Activated naive CD8-positive, alpha-beta T cell treated with anti-CD3 and anti-CD28 coated beads, Interleukin-2, amount 50 U/mL, for 24 hours (primary cell): ENCODE measurements at regions not wholly inside any gene's neighbourhood (a gene's known extent, or its start where the extent isn't known, plus 50 kb on each side); places are given as distances from the start of the nearest gene placed in this dataset.
"Not testable (repeated sequence)": the region's sequence is repeated elsewhere in the genome, so short reads cannot be mapped to it uniquely, and the experiment has no call there.

ENCODE experiments used
- ATAC-seq: fragments of 150-1000 bp; cut with Tn5 transposase; one replicate; pipeline ENCODE4 v1.10.0; 2021
- DNase-seq: peaks from one replicate; pipeline ENCODE4 v3.0.0; 2021
- H3K27ac Mint-ChIP-seq: one replicate; pipeline ENCODE4 v1.8.0; 2021; ENCODE audit warnings: mild to moderate bottlenecking, mixed read lengths
- H3K27me3 Mint-ChIP-seq: one replicate; pipeline ENCODE4 v1.8.0; 2021; ENCODE audit warnings: mixed read lengths
- H3K36me3 Mint-ChIP-seq: one replicate; pipeline ENCODE4 v1.8.0; 2021; ENCODE audit warnings: low read depth, mixed read lengths
- H3K4me1 Mint-ChIP-seq: one replicate; pipeline ENCODE4 v1.8.0; 2021; ENCODE audit warnings: mixed read lengths
- H3K4me3 Mint-ChIP-seq: one replicate; pipeline ENCODE4 v1.8.0; 2021; ENCODE audit warnings: mild to moderate bottlenecking, moderate library complexity, mixed read lengths
- H3K9me3 Mint-ChIP-seq: one replicate; pipeline ENCODE4 v1.8.0; 2021; ENCODE audit warnings: mixed read lengths

- H3K4me3 Mint-ChIP-seq = no peak overlapping the region
- no peaks in the 10 kb centered on the region for H3K4me1 Mint-ChIP-seq
- H3K27ac Mint-ChIP-seq = no peak overlapping the region
- H3K9me3 Mint-ChIP-seq = no peaks in the 10 kb centered on the region
- DNase-seq (no peak), ATAC-seq (no peak)
- H3K36me3 Mint-ChIP-seq = no peaks in the 10 kb centered on the region
- H3K27me3 Mint-ChIP-seq = no peaks in the 10 kb centered on the region
Observed at GRCh38 chr3:16071206-16071605, 103.3 kb upstream of the GALNT15 start.

- no peak for DNase-seq
- peaks cover 2% of the 10 kb centered on the region for H3K9me3 Mint-ChIP-seq
- H3K4me1 Mint-ChIP-seq = no peaks in the 10 kb centered on the region
- H3K36me3 Mint-ChIP-seq = no peaks in the 10 kb centered on the region
- H3K27me3 Mint-ChIP-seq = no peaks in the 10 kb centered on the region
- ATAC-seq = no peak
- no peak overlapping the region for H3K27ac Mint-ChIP-seq
- H3K4me3 Mint-ChIP-seq = no peak overlapping the region
Observed at GRCh38 chr3:16072420-16073110, 101.9 kb upstream of the GALNT15 start.

DNA sequence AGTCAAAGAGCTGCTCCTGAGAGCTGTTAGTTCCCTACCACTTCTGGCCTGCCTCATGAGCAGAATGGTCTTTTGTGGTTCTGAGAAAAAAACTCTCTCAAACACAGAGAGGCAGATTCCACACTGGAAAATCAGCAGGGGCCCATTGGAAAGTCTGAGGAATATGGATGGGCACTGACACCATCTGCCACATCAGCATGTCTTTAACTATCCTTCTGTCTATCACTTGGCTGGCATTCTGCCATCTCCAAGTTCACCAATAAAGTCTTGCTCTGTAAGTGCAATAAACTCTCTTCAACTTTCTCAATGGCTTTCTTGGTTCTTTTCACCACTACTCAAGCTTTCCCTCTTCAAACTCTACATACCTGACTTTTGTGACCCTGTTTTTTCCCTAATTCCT is 101.3 kb upstream of the GALNT15 start:
- H3K27me3 Mint-ChIP-seq = no peaks in the 10 kb centered on the region
- H3K9me3 Mint-ChIP-seq = peaks cover 4% of the 10 kb centered on the region
- H3K36me3 Mint-ChIP-seq = no peaks in the 10 kb centered on the region
- H3K27ac Mint-ChIP-seq = no peak overlapping the region
- ATAC-seq (no peak), DNase-seq (no peak)
- H3K4me1 Mint-ChIP-seq = no peaks in the 10 kb centered on the region
- no peak overlapping the region for H3K4me3 Mint-ChIP-seq

DNA sequence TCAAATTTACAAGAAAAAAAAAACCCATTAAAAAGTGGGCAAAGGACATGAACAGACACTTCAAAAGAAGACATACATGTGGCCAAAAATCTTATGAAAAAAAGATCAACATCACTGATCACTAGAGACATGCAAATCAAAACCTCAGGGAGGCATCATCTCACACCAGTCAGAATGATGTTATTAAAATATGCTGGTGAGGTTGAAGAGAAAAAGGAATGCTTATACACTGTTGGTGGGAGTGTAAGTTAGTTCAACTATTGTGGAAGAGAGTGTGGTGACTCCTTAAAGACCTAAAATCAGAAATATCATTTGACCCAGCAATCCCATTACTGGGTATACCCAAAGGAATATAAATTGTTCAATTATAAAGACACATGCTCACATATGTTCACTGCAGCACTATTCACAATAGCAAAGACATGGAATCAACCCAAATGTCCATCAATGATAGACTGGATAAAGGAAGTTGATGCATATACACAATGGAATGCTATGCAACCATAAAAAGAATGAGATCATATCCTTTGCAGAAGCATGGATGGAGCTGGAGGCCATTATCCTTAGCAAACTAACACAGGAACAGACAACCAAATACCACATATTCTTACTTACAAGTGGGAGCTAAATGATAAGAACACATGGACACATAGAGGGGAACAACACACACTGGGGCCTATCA is 100.3 kb upstream of the GALNT15 start:
- not testable (repeated sequence) for H3K4me1 Mint-ChIP-seq, H3K4me3 Mint-ChIP-seq, H3K9me3 Mint-ChIP-seq, H3K27me3 Mint-ChIP-seq, DNase-seq, ATAC-seq, H3K27ac Mint-ChIP-seq, H3K36me3 Mint-ChIP-seq

GRCh38 chr3:16075647-16076046 is 98.8 kb upstream of the GALNT15 start:
- H3K4me3 Mint-ChIP-seq = no peak overlapping the region
- peaks cover 7% of the 10 kb centered on the region for H3K9me3 Mint-ChIP-seq
- H3K4me1 Mint-ChIP-seq = no peaks in the 10 kb centered on the region
- H3K27me3 Mint-ChIP-seq = peaks cover 1% of the 10 kb centered on the region
- H3K27ac Mint-ChIP-seq = no peak overlapping the region
- ATAC-seq (no peak), DNase-seq (no peak)
- H3K36me3 Mint-ChIP-seq = no peaks in the 10 kb centered on the region

DNA sequence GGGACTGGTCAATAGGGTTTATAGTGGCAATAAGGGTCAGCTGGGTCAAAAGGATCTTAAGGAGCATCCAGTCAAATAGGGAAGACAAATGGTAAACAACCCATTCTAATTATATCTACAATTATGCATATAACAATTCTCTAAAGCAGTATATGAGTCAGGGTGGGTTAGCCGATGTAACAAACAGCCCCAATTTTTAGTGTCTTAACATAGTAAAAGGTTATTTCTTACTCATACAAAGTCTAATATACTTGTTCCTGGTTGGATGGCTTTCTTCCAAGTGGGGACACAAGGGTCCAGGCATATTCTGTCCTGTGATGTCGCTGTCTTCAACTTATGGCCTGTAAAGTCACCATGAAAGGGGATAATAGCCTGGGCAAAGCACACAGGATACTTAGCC is 97.9 kb upstream of the GALNT15 start:
- Mint-ChIP-seq H3K9me3 (peaks cover 14% of the 10 kb centered on the region), H3K27me3 (peaks cover 2% of the 10 kb centered on the region), H3K4me3 (no peak overlapping the region), H3K4me1 (no peaks in the 10 kb centered on the region), H3K36me3 (no peaks in the 10 kb centered on the region), H3K27ac (no peak overlapping the region)
- DNase-seq (no peak), ATAC-seq (no peak)

GRCh38 chr3:16077146-16077545 is 97.3 kb upstream of the GALNT15 start:
- peaks cover 18% of the 10 kb centered on the region for H3K9me3 Mint-ChIP-seq
- ATAC-seq, H3K4me1 Mint-ChIP-seq, DNase-seq, H3K4me3 Mint-ChIP-seq, H3K27me3 Mint-ChIP-seq, H3K27ac Mint-ChIP-seq, H3K36me3 Mint-ChIP-seq: not testable (repeated sequence)

- H3K27ac Mint-ChIP-seq, H3K4me3 Mint-ChIP-seq, DNase-seq, ATAC-seq, H3K27me3 Mint-ChIP-seq, H3K36me3 Mint-ChIP-seq, H3K4me1 Mint-ChIP-seq: not testable (repeated sequence)
- H3K9me3 Mint-ChIP-seq = peaks cover 23% of the 10 kb centered on the region
Observed at GRCh38 chr3:16077681-16078080, 96.8 kb upstream of the GALNT15 start.

DNA sequence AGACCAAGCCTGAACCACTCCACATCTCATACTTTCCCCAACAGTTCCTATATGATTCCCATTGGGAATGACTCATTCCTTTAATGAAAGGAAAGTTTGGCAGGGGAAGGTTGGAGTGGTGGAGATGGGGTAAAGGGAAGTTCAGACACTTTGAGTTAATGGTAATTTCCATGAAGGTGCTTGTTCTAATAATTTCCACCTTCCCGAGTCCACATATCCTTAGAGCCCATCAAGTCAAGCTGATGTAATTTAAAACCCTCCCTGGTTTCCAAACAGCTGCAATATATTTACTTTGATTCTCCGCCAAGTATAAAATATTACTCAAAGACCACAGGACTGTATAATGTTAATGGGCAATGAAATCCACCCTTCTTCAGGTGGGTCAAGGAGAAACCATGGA is 95.0 kb upstream of the GALNT15 start:
- peaks cover 29% of the 10 kb centered on the region for H3K9me3 Mint-ChIP-seq
- no peak for DNase-seq
- H3K27me3 Mint-ChIP-seq = peaks cover 4% of the 10 kb centered on the region
- no peaks in the 10 kb centered on the region for H3K4me1 Mint-ChIP-seq
- no peak for ATAC-seq
- no peak overlapping the region for H3K27ac Mint-ChIP-seq
- H3K36me3 Mint-ChIP-seq = peaks cover 5% of the 10 kb centered on the region
- no peak overlapping the region for H3K4me3 Mint-ChIP-seq

GRCh38 chr3:16081661-16082060 is 92.8 kb upstream of the GALNT15 start:
- ATAC-seq (no peak), DNase-seq (no peak)
- Mint-ChIP-seq H3K9me3 (peaks cover 29% of the 10 kb centered on the region), H3K36me3 (peaks cover 5% of the 10 kb centered on the region), H3K27me3 (peaks cover 4% of the 10 kb centered on the region), H3K4me3 (no peak overlapping the region), H3K27ac (no peak overlapping the region), H3K4me1 (no peaks in the 10 kb centered on the region)

GRCh38 chr3:16084887-16085286 is 89.6 kb upstream of the GALNT15 start:
- no peak for ATAC-seq

GRCh38 chr3:16085410-16085809 is 89.1 kb upstream of the GALNT15 start:
- no peaks in the 10 kb centered on the region for H3K4me1 Mint-ChIP-seq
- H3K36me3 Mint-ChIP-seq = peaks cover 5% of the 10 kb centered on the region

More at GRCh38 chr3:16084887-16085286, 89.6 kb upstream of the GALNT15 start:
- DNase-seq = no peak
- no peak overlapping the region for H3K4me3 Mint-ChIP-seq
- H3K4me1 Mint-ChIP-seq = no peaks in the 10 kb centered on the region
- H3K36me3 Mint-ChIP-seq = peaks cover 5% of the 10 kb centered on the region
- peaks cover 4% of the 10 kb centered on the region for H3K27me3 Mint-ChIP-seq
- no peak overlapping the region for H3K27ac Mint-ChIP-seq
- H3K9me3 Mint-ChIP-seq = peaks cover 25% of the 10 kb centered on the region

GRCh38 chr3:16085884-16086608 is 88.4 kb upstream of the GALNT15 start:
- Mint-ChIP-seq H3K9me3 (peaks cover 18% of the 10 kb centered on the region), H3K4me3 (no peak overlapping the region), H3K4me1 (no peaks in the 10 kb centered on the region), H3K36me3 (peaks cover 5% of the 10 kb centered on the region), H3K27me3 (peaks cover 2% of the 10 kb centered on the region), H3K27ac (no peak overlapping the region)
- ATAC-seq (no peak), DNase-seq (no peak)

More at GRCh38 chr3:16085410-16085809, 89.1 kb upstream of the GALNT15 start:
- DNase-seq (no peak), ATAC-seq (no peak)
- Mint-ChIP-seq H3K9me3 (peaks cover 24% of the 10 kb centered on the region), H3K27ac (no peak overlapping the region), H3K4me3 (no peak overlapping the region), H3K27me3 (peaks cover 4% of the 10 kb centered on the region)

DNA sequence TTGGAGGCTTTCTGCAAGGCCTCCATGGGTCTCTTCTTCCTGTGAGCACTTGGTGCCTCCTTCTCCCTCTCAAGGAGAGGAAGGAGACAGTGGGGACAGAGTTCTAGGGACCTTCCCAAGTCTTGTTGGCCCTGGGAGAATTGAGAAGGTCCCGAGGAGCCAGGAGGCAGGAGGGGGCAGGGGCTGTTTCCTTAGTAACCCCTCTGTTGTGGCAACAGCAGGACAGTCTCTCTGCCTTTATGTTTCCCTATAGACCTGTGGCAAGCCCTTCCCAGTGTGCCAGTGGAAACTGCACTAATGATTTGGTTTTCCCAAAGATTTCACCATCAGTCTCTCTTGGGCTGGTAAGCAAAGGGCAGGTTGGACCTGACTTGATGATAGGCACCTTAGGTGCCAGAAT is 87.8 kb upstream of the GALNT15 start:
- Mint-ChIP-seq H3K4me3 (no peak overlapping the region), H3K9me3 (peaks cover 15% of the 10 kb centered on the region), H3K4me1 (no peaks in the 10 kb centered on the region), H3K36me3 (peaks cover 5% of the 10 kb centered on the region), H3K27me3 (peaks cover 2% of the 10 kb centered on the region), H3K27ac (no peak overlapping the region)
- no peak for DNase-seq
- ATAC-seq = no peak

GRCh38 chr3:16088496-16088895 is 86.0 kb upstream of the GALNT15 start:
- H3K9me3 Mint-ChIP-seq = no peaks in the 10 kb centered on the region
- no peaks in the 10 kb centered on the region for H3K36me3 Mint-ChIP-seq
- no peak overlapping the region for H3K27ac Mint-ChIP-seq
- ATAC-seq = no peak
- no peak for DNase-seq
- H3K27me3 Mint-ChIP-seq = peaks cover 2% of the 10 kb centered on the region
- no peak overlapping the region for H3K4me3 Mint-ChIP-seq
- no peaks in the 10 kb centered on the region for H3K4me1 Mint-ChIP-seq
